Panc1 (cell line): ENCODE measurements at regions not wholly inside any gene's neighbourhood (a gene's known extent, or its start where the extent isn't known, plus 50 kb on each side); places are given as distances from the start of the nearest gene placed in this dataset.

Experiments used
- ATAC-seq: fragments of 200-7000 bp; cut with Tn5 transposase; 2 replicates; pipeline ENCODE4 v1.9.1; 2020; ENCODE audit warnings: mild to moderate bottlenecking, moderate library complexity
- BruUV-seq: library from RNA; stranded (reverse); fragments of 400-500 nt; replicated peaks from 2 replicates; lab custom pipeline; 2021; lab: Mats Ljungman, UMichigan
- CTCF ChIA-PET: fragments of 300-600 bp; sonication (Branson Sonifier 250); formaldehyde crosslinking; loops from one replicate; lab custom pipeline; 2022; ENCODE audit warnings: antibody characterized with exemption; lab: Charles Lee
- POLR2A ChIA-PET: fragments of 300-600 bp; sonication (Branson Sonifier 250); formaldehyde crosslinking; loops from one replicate; lab custom pipeline; 2022; ENCODE audit warnings: antibody characterized with exemption; lab: Charles Lee
- DNase-seq: peaks from one replicate; pipeline ENCODE4 v3.0.0-alpha.2; 2010; ENCODE audit warnings: low read depth, low spot score
- H3K27ac ChIP-seq: 2 replicates; pipeline ENCODE4 v1.5.1; 2011; ENCODE audit warnings: mild to moderate bottlenecking, low read length, inconsistent platforms
- H3K27me3 ChIP-seq: fragments of 200-500 bp; sonication (Bioruptor generic); 2 replicates; pipeline ENCODE4 v1.6.0; 2014; ENCODE audit warnings: low read length, inconsistent platforms; ENCODE audit not compliant: control insufficient read depth, insufficient read depth
- H3K36me3 ChIP-seq: fragments of 200-500 bp; sonication (Bioruptor generic); 2 replicates; pipeline ENCODE4 v1.5.1; 2014; ENCODE audit warnings: inconsistent platforms, mild to moderate bottlenecking, low read length, moderate library complexity; ENCODE audit not compliant: control insufficient read depth, insufficient read depth
- H3K4me1 ChIP-seq: 2 replicates; pipeline ENCODE4 v1.5.1; 2011; ENCODE audit warnings: inconsistent platforms, mild to moderate bottlenecking, low read length, moderate library complexity; ENCODE audit not compliant: control insufficient read depth, insufficient read depth
- H3K4me3 ChIP-seq, 2 experiments: 2 replicates each; pipeline ENCODE4 v1.5.1; 2011 to 2012; ENCODE audit warnings: low read depth in 2 of 2, low read length in 2 of 2, mild to moderate bottlenecking in 2 of 2, inconsistent platforms in 1 of 2, moderate library complexity in 1 of 2
- H3K9me3 ChIP-seq: fragments of 200-500 bp; sonication (Bioruptor generic); 2 replicates; pipeline ENCODE4 v1.5.1; 2014; ENCODE audit warnings: low read depth, mild to moderate bottlenecking, inconsistent platforms, low read length, moderate library complexity; ENCODE audit not compliant: control insufficient read depth, insufficient read depth
- POLR2AphosphoS5 ChIP-seq: IDR thresholded peaks from 2 replicates; pipeline ENCODE4 v1.6.1; 2012; ENCODE audit warnings: mild to moderate bottlenecking, low read depth, low read length, moderate library complexity
- REST ChIP-seq, 2 experiments: IDR thresholded peaks; 2 replicates each; pipeline ENCODE4 v1.6.1; 2011 to 2012; ENCODE audit warnings: low read depth in 2 of 2, control low read depth in 1 of 2, low read length in 1 of 2, mild to moderate bottlenecking in 1 of 2, moderate library complexity in 1 of 2; ENCODE audit not compliant: insufficient read depth in 1 of 2
- SIN3A ChIP-seq: IDR thresholded peaks from 2 replicates; pipeline ENCODE4 v1.6.1; 2012; ENCODE audit warnings: low read depth, mild to moderate bottlenecking, low read length, moderate library complexity, borderline replicate concordance; ENCODE audit not compliant: insufficient read depth
- TCF7L2 ChIP-seq: IDR thresholded peaks from 2 replicates; pipeline ENCODE4 v1.6.1; 2011; ENCODE audit warnings: mild to moderate bottlenecking, low read depth, low read length, inconsistent platforms
- in situ Hi-C: cut with HindIII; loops from 2 replicates; pipeline ENCODE4 v1.10.0; 2016; ENCODE audit warnings: low sequenced_read_pairs, low pct_unique_long_range_greater_than_20kb
- intact Hi-C: fragments of 100-400 bp; cut with micrococcal nuclease; formaldehyde crosslinking; loops from one replicate; pipeline ENCODE4 v1.10.0; 2022; ENCODE audit not compliant: unreplicated experiment
- TF ChIP-seq, protein P1 (sequence below): fragments of 450-650 bp; IDR thresholded peaks from 2 replicates; pipeline ENCODE4 v1.5.1; 2017; ENCODE audit warnings: mild to moderate bottlenecking

DNA sequence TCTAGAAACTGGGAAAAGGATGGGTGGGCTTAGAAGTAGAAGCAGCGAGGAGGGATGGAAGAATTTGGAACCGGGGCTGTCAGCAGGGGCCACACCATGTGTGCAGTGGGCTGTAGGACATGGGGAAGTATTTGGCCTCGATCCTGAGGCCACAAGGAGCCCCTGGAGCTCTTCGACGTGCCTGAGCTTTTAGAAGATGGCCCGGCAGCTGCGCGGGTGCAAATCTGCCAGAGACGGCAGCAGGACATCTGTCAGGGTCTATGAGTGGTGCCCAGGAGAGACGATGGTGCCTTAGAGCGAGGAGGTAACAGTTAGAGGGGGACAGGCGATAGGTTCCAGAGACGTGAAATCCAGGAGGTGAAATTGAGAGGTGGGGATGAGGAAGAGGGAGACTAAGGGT, 321.1 kb downstream of the UACA start:
- no TSS peak for BruUV-seq
- in situ Hi-C loops: no loop called here
- H3K27me3 ChIP-seq: no peaks in the 10 kb centered on the region
- ATAC-seq (no peak), DNase-seq (no peak)
- H3K27ac ChIP-seq: no peak overlapping the region; the same call in 1 of the 2 replicates
- no peaks in the 10 kb centered on the region for H3K4me1 ChIP-seq
- no peaks in the 10 kb centered on the region for H3K9me3 ChIP-seq
- no peaks in the 10 kb centered on the region for H3K36me3 ChIP-seq
- CTCF ChIA-PET: no interaction called here
- TF ChIP-seq, protein P1, sequence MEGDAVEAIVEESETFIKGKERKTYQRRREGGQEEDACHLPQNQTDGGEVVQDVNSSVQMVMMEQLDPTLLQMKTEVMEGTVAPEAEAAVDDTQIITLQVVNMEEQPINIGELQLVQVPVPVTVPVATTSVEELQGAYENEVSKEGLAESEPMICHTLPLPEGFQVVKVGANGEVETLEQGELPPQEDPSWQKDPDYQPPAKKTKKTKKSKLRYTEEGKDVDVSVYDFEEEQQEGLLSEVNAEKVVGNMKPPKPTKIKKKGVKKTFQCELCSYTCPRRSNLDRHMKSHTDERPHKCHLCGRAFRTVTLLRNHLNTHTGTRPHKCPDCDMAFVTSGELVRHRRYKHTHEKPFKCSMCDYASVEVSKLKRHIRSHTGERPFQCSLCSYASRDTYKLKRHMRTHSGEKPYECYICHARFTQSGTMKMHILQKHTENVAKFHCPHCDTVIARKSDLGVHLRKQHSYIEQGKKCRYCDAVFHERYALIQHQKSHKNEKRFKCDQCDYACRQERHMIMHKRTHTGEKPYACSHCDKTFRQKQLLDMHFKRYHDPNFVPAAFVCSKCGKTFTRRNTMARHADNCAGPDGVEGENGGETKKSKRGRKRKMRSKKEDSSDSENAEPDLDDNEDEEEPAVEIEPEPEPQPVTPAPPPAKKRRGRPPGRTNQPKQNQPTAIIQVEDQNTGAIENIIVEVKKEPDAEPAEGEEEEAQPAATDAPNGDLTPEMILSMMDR: no peak
- TF ChIP-seq TCF7L2: no peak
- no peak for TF ChIP-seq SIN3A
- no peak for TF ChIP-seq REST (IDR thresholded peaks at IDR 0.05; ENCODE audit: insufficient read depth in 1 of 2, low read depth in 2 of 2, low read length in 1 of 2)
- no peak for TF ChIP-seq POLR2AphosphoS5
- POLR2A ChIA-PET: no interaction called here
- intact Hi-C loops: no loop called here
- no peak overlapping the region for H3K4me3 ChIP-seq

DNA sequence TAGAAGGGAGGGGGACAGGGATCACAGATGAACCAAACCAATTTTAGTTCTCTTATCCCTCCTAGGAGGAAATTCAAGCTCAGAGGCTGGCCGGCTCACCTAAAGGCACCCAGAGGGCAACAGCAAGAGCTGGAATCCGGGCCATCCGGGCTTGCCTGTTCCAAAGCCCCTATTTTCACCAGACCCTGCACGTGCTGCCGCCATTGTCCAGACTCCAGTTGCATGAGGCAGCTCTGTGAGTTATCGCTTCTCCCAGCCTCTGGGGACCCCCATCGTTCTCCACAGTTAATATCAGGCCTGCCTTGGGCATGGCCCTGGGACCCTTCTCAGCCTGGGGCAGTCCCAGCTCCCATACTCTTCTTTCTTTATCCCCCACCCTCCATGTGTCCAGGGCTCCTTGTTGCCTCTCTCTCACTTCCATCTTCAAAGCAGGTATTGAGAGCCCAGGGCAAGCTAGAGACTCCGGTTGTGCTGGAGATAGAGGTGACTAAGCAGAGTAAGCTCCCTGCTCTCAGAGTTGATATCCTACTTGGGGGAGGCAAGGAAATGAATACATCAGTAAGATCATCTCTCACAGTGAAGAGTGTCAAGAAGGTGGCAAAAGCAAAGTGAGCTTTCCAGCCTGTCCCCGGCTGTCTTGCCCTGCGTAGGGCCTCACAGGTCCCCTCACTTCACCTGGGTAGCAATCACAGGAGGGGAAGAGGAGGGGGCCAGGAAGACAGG, 322.8 kb downstream of the UACA start:
- in situ Hi-C loops: no loop called here
- TF ChIP-seq REST (IDR thresholded peaks at IDR 0.05; ENCODE audit: insufficient read depth in 1 of 2, low read depth in 2 of 2, low read length in 1 of 2) (no peak), TCF7L2 (no peak), SIN3A (no peak), POLR2AphosphoS5 (no peak)
- TF ChIP-seq, protein P1: no peak
- H3K27ac ChIP-seq: no peak overlapping the region
- POLR2A ChIA-PET: interaction anchor here (0.6 kb wide), 2 partner anchors 165 to 341 kb away, joined by 5 to 7 read pairs; no protein-coding TSS in a partner anchor
- no peak overlapping the region for H3K4me3 ChIP-seq
- CTCF ChIA-PET: no interaction called here
- intact Hi-C loops: no loop called here
- peaks cover 3% of the 10 kb centered on the region; the same call in 1 of the 2 replicates for H3K4me1 ChIP-seq
- BruUV-seq: no TSS peak
- no peaks in the 10 kb centered on the region for H3K36me3 ChIP-seq
- DNase-seq: no peak
- ATAC-seq: no peak
- no peaks in the 10 kb centered on the region for H3K9me3 ChIP-seq
- H3K27me3 ChIP-seq: no peaks in the 10 kb centered on the region
